Testis (tissue), 2 donors: ENCODE measurements at regions not wholly inside any gene's neighbourhood (a gene's known extent, or its start where the extent isn't known, plus 50 kb on each side); places are given as distances from the start of the nearest gene placed in this dataset.

Source experiments
- CTCF ChIP-seq, 3 experiments: fragments of 450-650 bp in 2 of 3; fragments of 200-600 bp in 1 of 3; sonication (generic) in 1 of 3; IDR thresholded peaks; one replicate each; pipeline ENCODE4 v1.5.1; 2016 to 2019; ENCODE audit warnings: antibody characterized with exemption in 3 of 3, mild to moderate bottlenecking in 2 of 3, moderate library complexity in 1 of 3
- POLR2A ChIP-seq: fragments of 450-650 bp; IDR thresholded peaks from one replicate; pipeline ENCODE4 v1.6.1; 2017; ENCODE audit warnings: antibody characterized with exemption, mild to moderate bottlenecking, moderate library complexity

GRCh38 chr4:15239866-15240265 is 188.0 kb upstream of the C1QTNF7 start:
- TF ChIP-seq CTCF (IDR thresholded peaks at IDR 0.05), result no peak
- TF ChIP-seq POLR2A, result no peak
